Activated T-cell treated with anti-CD3 and anti-CD28 coated beads, Interleukin-2, amount 50 U/mL, for 48 hours (primary cell): ENCODE measurements at regions not wholly inside any gene's neighbourhood (a gene's known extent, or its start where the extent isn't known, plus 50 kb on each side); places are given as distances from the start of the nearest gene placed in this dataset.
"Not testable (repeated sequence)": the region's sequence is repeated elsewhere in the genome, so short reads cannot be mapped to it uniquely, and the experiment has no call there.

ENCODE experiments used
- DNase-seq, 2 experiments: peaks; one replicate each; pipeline ENCODE4 v3.0.0-alpha.2; 2020

- no peak for DNase-seq
Observed at GRCh38 chr6:112938650-112939049, 591.5 kb downstream of the RFPL4B start.

- DNase-seq: no peak
Observed at GRCh38 chr6:112939563-112939962, 592.4 kb downstream of the RFPL4B start.

GRCh38 chr6:112941613-112942012, 594.5 kb downstream of the RFPL4B start:
- DNase-seq: no peak

- DNase-seq: no peak
Observed at GRCh38 chr6:112946051-112946450, 598.9 kb downstream of the RFPL4B start.

GRCh38 chr6:112947507-112947906, 600.4 kb downstream of the RFPL4B start:
- no peak for DNase-seq

GRCh38 chr6:112951829-112952228, 604.7 kb downstream of the RFPL4B start:
- DNase-seq: no peak

GRCh38 chr6:112955743-112956142, 608.6 kb downstream of the RFPL4B start:
- not testable (repeated sequence) for DNase-seq

GRCh38 chr6:112956696-112957535, 609.8 kb downstream of the RFPL4B start:
- no peak for DNase-seq

GRCh38 chr6:112957536-112957916, 610.4 kb downstream of the RFPL4B start:
- DNase-seq: no peak

GRCh38 chr6:112960130-112960529, 613.0 kb downstream of the RFPL4B start:
- DNase-seq: not testable (repeated sequence)

GRCh38 chr6:112967974-112968373, 620.8 kb downstream of the RFPL4B start:
- DNase-seq: no peak

GRCh38 chr6:112971651-112972050, 624.5 kb downstream of the RFPL4B start:
- DNase-seq: no peak

- not testable (repeated sequence) for DNase-seq
Observed at GRCh38 chr6:112974931-112975330, 627.8 kb downstream of the RFPL4B start.

GRCh38 chr6:112976579-112976978, 629.4 kb downstream of the RFPL4B start:
- not testable (repeated sequence) for DNase-seq

GRCh38 chr6:112979830-112980229, 632.7 kb downstream of the RFPL4B start:
- DNase-seq: no peak

GRCh38 chr6:112980676-112981075, 633.5 kb downstream of the RFPL4B start:
- DNase-seq: no peak

- DNase-seq: no peak
Observed at GRCh38 chr6:112983713-112984261, 636.7 kb downstream of the RFPL4B start.

- DNase-seq: no peak
Observed at GRCh38 chr6:112984899-112985298, 637.8 kb downstream of the RFPL4B start.

- DNase-seq: no peak
Observed at GRCh38 chr6:112986321-112986720, 639.2 kb downstream of the RFPL4B start.

GRCh38 chr6:112988748-112989147, 641.6 kb downstream of the RFPL4B start:
- no peak for DNase-seq

GRCh38 chr6:112990971-112991370, 643.8 kb downstream of the RFPL4B start:
- DNase-seq: no peak

GRCh38 chr6:112991912-112992311, 644.8 kb downstream of the RFPL4B start:
- no peak for DNase-seq

- DNase-seq: no peak
Observed at GRCh38 chr6:112997421-112998085, 650.4 kb downstream of the RFPL4B start.

- DNase-seq: no peak
Observed at GRCh38 chr6:113004054-113004453, 656.9 kb downstream of the RFPL4B start.
